ENCODE measurements at regions not wholly inside any gene's neighbourhood (a gene's known extent, or its start where the extent isn't known, plus 50 kb on each side); places are given as distances from the start of the nearest gene placed in this dataset.
A peak's percentile ranks its signal among the peaks of the same experiment; 100 is the strongest.
"Not testable (repeated sequence)": the region's sequence is repeated elsewhere in the genome, so short reads cannot be mapped to it uniquely, and the experiment has no call there.

DNA sequence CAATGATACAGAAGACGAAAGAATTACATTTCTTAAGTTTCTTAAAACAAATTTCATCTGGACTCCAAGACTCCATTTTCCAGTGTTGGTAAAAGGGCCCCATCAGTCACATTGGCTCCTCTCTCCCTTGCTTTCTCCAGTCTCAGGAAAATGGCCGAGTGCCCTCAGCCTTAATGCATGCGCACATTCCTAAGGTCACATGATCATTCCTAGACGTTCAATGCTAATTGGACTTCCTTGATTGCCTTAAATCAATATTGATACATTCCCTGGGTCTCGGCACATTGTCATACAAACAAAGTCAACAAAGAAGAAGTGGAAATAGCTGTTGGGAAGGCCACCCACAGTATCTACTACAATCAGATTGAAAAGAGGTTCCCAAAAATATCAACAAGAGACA, 413.6 kb upstream of the GRAMD2B start:
- DNase-seq = no peak

DNA sequence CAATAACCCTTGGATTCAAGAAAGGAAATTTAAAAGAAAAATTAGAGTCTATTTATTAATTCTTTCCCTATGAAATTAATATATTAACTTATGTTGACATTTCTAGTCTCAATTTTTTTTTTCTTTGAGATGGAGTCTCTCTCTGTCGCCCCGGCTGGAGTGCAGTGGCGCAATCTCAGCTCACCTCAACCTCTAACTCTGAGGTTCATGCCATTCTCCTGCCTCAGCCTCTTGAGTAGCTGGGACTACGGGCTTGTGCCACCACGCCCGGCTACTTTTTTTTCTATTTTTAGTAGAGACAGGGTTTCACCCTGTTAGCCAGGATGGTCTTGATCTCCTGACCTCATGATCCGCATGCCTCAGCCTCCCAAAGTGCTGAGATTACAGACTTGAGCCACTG, 411.7 kb upstream of the GRAMD2B start:
- not testable (repeated sequence) for DNase-seq

DNA sequence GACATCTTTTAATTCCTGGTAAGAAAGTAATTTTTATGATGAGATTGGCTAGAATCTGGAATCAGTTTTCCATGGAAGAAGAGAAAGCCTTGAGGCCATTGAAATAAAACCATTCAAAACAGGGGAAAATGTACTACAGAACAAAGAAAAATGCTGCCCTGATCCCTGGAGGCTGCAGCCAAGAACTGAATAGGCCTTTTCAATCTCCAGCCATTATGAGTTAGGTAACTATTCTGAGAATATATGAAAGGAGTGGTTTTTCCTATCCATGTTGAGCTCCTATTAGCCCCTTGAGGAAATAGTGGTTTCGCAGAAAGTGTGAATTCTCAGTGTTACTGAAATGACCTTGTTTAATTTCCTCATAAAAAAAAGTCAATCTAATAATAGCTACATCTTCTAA, 408.5 kb upstream of the GRAMD2B start:
- DNase-seq = no peak

- DNase-seq = peak; percentile 64
These were observed 407.7 kb upstream of the GRAMD2B start for GRCh38 chr5:126015235-126016181.

DNA sequence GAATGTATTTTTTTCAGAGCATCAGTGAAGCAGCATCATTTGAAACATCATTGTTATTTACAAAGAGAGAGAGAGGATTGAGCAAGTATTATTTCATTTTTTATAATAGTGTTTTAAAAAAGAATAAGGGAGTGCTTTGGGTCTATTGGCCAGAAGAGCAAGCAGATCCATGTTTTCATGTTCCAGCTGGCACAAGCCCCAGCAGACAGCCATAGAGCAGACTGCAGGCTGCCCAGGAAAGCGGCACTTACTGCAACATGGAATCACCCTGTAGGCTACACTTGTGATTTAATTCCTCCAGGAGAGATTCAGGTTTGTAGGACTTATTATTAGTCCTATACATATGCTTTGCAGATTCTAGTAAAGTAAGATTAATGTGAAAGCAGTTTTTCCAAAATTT, 407.0 kb upstream of the GRAMD2B start:
- DNase-seq = no peak

DNA sequence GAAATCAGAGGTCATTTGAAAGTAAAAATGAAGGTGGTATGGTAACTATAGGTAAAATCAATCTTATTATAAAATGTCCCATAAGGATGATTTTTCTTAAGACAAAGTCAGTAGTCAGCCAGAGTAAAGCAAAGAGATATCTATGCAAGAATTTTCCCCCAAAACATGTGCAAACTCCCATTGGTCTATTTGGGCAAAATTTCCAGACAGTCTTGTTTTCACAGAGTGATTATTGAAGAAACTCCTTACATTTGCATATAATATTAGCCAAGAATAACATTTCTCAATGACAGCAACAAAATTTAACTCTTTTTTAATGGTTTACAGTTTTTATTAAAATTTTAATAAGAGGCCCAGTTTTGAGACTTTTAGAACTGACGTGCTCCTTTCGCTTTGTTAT, 406.1 kb upstream of the GRAMD2B start:
- DNase-seq = no peak

GRCh38 chr5:126020770-126021169, 402.4 kb upstream of the GRAMD2B start:
- DNase-seq = no peak

GRCh38 chr5:126023994-126024441, 399.2 kb upstream of the GRAMD2B start:
- no peak for DNase-seq

DNA sequence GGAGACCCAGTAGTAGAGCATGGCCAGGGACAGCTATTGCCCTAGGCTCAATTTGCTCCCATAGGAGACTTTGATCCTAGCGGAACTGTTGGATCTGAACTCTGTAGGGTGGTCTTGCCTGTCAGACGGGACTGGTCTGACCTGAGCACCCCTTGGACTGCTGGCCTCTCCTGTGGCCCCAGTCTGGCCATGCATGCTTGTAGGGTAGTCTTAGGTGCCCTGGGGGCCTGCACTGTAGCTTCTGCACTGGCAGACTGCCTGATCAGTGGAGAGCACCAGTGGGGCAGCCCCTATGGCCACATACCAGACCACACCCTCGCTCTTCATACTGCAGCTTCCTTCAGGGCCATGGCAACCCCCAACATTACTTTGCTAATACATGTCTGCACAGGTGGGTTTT, 396.1 kb upstream of the GRAMD2B start:
- DNase-seq = no peak

DNA sequence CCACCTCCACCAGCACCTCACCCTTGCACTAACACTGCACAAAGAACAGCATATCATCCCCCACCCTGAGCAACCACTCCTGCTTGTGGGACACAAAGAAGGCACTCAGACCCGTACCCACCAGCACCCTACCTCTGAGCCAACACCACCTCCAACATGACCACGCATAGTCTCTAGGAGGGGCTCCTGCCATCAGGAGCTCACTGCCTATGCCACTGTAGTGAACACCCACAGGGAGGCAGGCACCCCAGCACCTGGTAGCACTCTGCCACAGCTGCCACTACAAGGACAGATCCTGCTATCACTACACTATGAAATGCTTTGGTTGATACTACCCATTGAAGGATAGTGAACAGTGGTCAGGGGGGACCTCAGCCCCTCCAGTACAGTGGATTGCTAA, 395.6 kb upstream of the GRAMD2B start:
- DNase-seq = no peak

- no peak for DNase-seq
These were observed 394.9 kb upstream of the GRAMD2B start for GRCh38 chr5:126028336-126028735.

GRCh38 chr5:126029282-126029681, 393.9 kb upstream of the GRAMD2B start:
- not testable (repeated sequence) for DNase-seq

GRCh38 chr5:126030698-126031097, 392.5 kb upstream of the GRAMD2B start:
- DNase-seq = no peak

DNA sequence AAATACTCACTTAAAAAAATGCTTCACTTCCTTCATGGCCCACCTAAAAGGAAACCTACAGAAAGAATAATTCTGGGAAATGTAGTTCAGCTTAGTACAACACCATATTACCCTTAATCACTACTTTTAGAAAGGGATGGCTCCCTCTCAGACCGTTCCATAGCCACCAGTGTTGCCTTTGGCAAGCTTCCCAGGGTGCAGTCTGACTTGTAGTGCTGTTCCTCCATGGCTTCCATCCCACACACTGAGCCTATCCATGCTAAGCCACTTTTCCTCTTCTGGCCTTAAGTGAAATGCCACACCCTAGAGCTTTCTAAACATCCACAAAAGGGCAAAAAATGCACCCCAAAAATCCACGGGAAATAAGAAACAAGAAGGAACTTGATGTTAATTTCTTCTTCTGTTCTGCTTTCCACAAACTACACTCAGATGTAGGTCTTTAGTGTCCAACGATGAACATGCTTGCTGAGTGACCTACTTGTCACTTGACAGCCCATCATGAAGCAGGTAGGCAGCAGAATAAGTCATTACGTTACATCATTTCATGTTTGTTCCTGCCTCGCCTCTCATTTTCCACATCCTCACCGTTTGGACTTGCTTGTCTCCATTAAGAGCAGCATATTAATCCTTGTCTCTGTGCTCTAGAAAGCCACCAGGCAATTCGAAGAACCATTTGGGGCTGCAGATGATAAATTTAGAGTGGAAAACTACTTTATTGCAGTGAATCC, 391.1 kb upstream of the GRAMD2B start:
- no peak for DNase-seq

- no peak for DNase-seq
These were observed 379.5 kb upstream of the GRAMD2B start for GRCh38 chr5:126043688-126044087.

DNA sequence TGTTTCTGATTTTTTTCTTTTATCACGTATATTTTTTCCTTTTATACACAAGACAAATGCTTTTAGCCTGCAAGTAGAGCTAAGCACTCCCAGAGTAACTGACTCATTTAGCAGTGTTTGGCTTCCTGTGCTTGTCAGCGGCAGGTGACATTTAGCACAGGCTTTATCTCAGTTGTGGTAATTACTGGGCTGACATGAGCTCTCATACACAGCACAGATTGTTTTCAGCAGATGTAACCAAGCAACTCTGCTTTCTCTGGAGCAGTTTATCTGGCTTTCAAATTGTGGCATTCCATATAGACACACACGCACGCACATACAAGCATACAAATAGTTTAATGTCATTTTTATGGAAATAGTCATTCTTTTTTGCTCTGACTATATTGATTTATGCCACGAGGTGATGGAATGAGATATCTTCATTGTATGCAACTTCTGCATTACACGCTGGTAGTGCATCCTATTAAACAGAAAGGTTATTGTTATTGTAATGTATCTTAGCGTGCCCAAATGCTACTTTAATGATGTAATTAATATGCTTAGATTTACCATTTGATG, 379.0 kb upstream of the GRAMD2B start:
- DNase-seq = peak; percentile 81

DNA sequence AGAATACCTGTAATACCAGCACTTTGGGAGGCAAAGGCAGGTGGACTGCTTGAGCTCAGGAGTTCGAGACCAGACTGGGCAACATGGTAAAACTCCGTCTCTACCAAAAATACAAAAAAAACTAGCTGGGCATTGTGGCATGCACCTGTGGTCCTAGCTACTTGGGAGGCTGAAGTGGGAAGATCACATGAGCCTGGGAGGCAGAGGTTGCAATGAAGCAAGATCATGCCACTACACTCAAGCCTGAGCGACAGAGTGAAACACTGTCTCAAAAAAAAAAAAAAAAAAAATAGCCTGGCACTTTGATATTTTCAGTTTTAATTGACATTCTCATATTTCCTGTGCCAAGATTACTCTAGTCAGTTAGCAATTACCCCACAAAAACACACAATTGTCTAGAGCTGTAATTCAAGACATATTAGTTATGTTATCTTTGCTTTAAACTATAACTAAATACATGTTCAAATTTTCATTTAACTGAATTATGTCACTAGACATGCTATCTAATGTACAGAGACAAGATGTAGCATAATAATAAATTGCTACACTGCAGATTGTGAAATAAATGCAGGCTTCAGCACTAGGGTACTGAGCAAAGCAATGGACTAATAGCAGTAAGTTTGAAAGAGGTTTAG, 378.2 kb upstream of the GRAMD2B start:
- DNase-seq = no peak

GRCh38 chr5:126046318-126046717, 376.9 kb upstream of the GRAMD2B start:
- no peak for DNase-seq

DNA sequence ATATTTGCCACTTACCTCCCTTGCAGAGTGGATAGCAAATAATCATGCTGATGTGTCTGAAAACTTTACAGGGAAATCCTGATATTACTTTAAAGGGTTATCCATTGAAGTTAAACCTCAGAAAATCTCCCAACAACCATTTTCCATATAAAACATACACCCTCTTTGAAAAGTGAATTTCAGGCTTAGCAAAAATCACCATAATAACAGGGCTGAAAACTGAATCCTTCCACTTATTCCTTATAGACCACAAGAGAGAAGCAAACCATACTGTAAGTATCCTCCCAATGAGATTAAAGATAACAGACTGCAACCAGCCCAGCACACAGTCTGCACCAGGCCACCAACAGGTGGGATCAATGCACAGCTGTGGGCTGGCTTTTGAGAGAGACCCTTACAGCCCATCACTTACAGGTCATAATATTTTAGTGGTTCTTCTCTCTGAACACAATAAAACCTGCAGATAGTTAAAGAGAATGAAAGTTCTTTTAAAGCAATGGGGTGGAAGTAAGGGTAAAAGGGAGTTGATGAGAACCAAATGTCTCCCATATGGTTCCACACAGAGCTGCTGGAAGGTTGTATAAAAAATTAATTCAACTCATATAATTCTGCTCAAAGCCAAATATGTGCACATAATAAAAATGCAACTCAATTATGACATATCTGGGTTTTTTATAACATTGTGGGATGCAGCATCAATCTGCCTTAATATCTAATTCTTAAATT, 376.2 kb upstream of the GRAMD2B start:
- peak; percentile 67 for DNase-seq

DNA sequence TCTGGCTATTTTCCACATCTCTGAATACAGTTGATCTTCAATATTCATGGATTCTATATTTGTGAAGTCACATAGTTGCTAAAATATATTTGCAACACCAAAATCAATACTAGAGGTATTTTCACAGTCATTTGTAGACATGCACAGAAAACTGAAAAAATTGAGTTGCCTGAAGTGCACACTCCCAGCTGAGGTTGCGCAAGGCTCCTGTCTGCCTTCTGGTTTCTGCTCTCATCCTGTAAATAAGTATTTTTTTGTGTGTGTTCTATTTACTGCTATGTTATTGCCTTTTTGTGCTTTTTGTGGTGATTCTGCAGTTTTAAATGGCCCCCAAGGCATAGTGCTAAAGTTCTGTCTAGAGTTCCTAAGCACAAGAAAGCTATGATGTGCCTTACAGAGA, 371.1 kb upstream of the GRAMD2B start:
- DNase-seq = no peak

GRCh38 chr5:126052791-126053190, 370.4 kb upstream of the GRAMD2B start:
- no peak for DNase-seq

- DNase-seq = no peak
These were observed 369.6 kb upstream of the GRAMD2B start for GRCh38 chr5:126053630-126054029.

Measured in renal pelvis (tissue), 1 donor.